H1 (cell line): ENCODE measurements at regions not wholly inside any gene's neighbourhood (a gene's known extent, or its start where the extent isn't known, plus 50 kb on each side); places are given as distances from the start of the nearest gene placed in this dataset.

ENCODE experiments used
- BRCA1 ChIP-seq: IDR thresholded peaks from 2 replicates; pipeline ENCODE4 v1.6.1; 2012; ENCODE audit warnings: low read depth, low read length, improper control_type of control experiment
- EGR1 ChIP-seq: IDR thresholded peaks from 2 replicates; pipeline ENCODE4 v1.6.1; 2011; ENCODE audit warnings: low read depth, low read length, borderline replicate concordance
- EP300 ChIP-seq, 2 experiments: IDR thresholded peaks; 1 replicate in 1 of 2; 2 replicates in 1 of 2; pipeline ENCODE4 v1.6.1; 2011 to 2012; ENCODE audit warnings: low read depth in 2 of 2, low read length in 2 of 2, mild to moderate bottlenecking in 2 of 2, borderline replicate concordance in 1 of 2, inconsistent platforms in 1 of 2, moderate library complexity in 1 of 2
- GABPA ChIP-seq: IDR thresholded peaks from 2 replicates; pipeline ENCODE4 v1.6.1; 2011; ENCODE audit warnings: mild to moderate bottlenecking, low read length, moderate library complexity, borderline replicate concordance; ENCODE audit not compliant: insufficient read depth
- GTF2F1 ChIP-seq: IDR thresholded peaks from 2 replicates; pipeline ENCODE4 v1.6.1; 2012; ENCODE audit warnings: low read depth, low read length, improper control_type of control experiment, borderline replicate concordance
- HDAC2 ChIP-seq, 2 experiments: fragments of 300-600 bp in 1 of 2; sonication (generic) in 1 of 2; IDR thresholded peaks; 2 replicates each; pipeline ENCODE4 v1.6.1; 2011 to 2012; ENCODE audit warnings: low read depth in 2 of 2, low read length in 2 of 2, mild to moderate bottlenecking in 2 of 2, moderate library complexity in 2 of 2, borderline replicate concordance in 1 of 2, inconsistent platforms in 1 of 2
- POLR2A ChIP-seq, 2 experiments: IDR thresholded peaks; 1 replicate in 1 of 2; 2 replicates in 1 of 2; pipeline ENCODE4 v1.6.1; 2011; ENCODE audit warnings: low read depth in 2 of 2, low read length in 2 of 2, mild to moderate bottlenecking in 2 of 2; ENCODE audit errors: control extremely low read depth in 1 of 2
- POLR2AphosphoS5 ChIP-seq: IDR thresholded peaks from 2 replicates; pipeline ENCODE4 v1.6.1; 2011; ENCODE audit warnings: low read depth, low read length
- ZNF274 ChIP-seq: IDR thresholded peaks from 2 replicates; pipeline ENCODE4 v1.7.0; 2012; ENCODE audit warnings: low read length, borderline replicate concordance; ENCODE audit errors: extremely low read depth
- TF ChIP-seq, protein P1 (sequence below), 3 experiments: IDR thresholded peaks; 1 replicate in 2 of 3; 2 replicates in 1 of 3; pipeline versions ENCODE4 v1.5.1 to v1.6.1; 2011; ENCODE audit warnings: low read length in 3 of 3, mild to moderate bottlenecking in 3 of 3, inconsistent platforms in 2 of 3, low read depth in 1 of 3, moderate library complexity in 1 of 3; ENCODE audit not compliant: insufficient read depth in 1 of 3; ENCODE audit errors: control extremely low read depth in 1 of 3
- TF ChIP-seq, protein P2 (sequence below): IDR thresholded peaks from 2 replicates; pipeline ENCODE4 v1.6.1; 2012; ENCODE audit warnings: inconsistent platforms
- TF ChIP-seq, protein P3 (sequence below): IDR thresholded peaks from 2 replicates; pipeline ENCODE4 v1.6.1; 2011; ENCODE audit warnings: low read length, improper control_type of control experiment

DNA sequence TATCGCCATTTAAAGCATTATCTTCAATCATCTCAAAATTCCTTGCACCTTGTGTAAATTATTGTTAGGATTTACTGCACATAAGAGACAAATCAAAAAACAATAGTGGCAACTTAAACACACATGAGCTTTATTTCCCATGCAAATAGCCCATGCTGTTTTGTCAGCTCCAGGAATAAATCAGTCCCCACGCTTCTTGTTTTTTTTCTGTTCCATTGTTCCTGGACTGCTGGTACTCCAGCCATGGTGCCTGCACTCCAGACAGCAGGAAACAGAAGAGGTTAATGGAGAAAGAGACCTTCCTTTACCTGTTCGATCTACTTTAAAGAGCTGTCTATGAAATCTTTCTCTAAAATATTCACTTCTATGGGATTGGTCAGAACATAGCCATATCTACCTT is 1515.7 kb upstream of the TENM3 start:
- TF ChIP-seq HDAC2 (IDR thresholded peaks at IDR 0.05; ENCODE audit: borderline replicate concordance in 1 of 2, low read depth in 2 of 2, low read length in 2 of 2) (no peak), ZNF274 (no peak), EGR1 (no peak), EP300 (IDR thresholded peaks at IDR 0.05; ENCODE audit: borderline replicate concordance in 1 of 2, low read depth in 2 of 2, low read length in 2 of 2) (no peak), GABPA (no peak), POLR2A (IDR thresholded peaks at IDR 0.05; ENCODE audit: control extremely low read depth in 1 of 2, low read depth in 2 of 2, low read length in 2 of 2) (no peak), GTF2F1 (no peak), POLR2AphosphoS5 (no peak), BRCA1 (no peak)
- TF ChIP-seq, protein P1, sequence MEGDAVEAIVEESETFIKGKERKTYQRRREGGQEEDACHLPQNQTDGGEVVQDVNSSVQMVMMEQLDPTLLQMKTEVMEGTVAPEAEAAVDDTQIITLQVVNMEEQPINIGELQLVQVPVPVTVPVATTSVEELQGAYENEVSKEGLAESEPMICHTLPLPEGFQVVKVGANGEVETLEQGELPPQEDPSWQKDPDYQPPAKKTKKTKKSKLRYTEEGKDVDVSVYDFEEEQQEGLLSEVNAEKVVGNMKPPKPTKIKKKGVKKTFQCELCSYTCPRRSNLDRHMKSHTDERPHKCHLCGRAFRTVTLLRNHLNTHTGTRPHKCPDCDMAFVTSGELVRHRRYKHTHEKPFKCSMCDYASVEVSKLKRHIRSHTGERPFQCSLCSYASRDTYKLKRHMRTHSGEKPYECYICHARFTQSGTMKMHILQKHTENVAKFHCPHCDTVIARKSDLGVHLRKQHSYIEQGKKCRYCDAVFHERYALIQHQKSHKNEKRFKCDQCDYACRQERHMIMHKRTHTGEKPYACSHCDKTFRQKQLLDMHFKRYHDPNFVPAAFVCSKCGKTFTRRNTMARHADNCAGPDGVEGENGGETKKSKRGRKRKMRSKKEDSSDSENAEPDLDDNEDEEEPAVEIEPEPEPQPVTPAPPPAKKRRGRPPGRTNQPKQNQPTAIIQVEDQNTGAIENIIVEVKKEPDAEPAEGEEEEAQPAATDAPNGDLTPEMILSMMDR (IDR thresholded peaks at IDR 0.05; ENCODE audit: control extremely low read depth in 1 of 3, insufficient read depth in 1 of 3, low read depth in 1 of 3, low read length in 3 of 3): no peak
- TF ChIP-seq, protein P2, sequence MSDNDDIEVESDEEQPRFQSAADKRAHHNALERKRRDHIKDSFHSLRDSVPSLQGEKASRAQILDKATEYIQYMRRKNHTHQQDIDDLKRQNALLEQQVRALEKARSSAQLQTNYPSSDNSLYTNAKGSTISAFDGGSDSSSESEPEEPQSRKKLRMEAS: no peak
- TF ChIP-seq, protein P3, sequence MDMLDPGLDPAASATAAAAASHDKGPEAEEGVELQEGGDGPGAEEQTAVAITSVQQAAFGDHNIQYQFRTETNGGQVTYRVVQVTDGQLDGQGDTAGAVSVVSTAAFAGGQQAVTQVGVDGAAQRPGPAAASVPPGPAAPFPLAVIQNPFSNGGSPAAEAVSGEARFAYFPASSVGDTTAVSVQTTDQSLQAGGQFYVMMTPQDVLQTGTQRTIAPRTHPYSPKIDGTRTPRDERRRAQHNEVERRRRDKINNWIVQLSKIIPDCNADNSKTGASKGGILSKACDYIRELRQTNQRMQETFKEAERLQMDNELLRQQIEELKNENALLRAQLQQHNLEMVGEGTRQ: no peak
